ENCODE measurements at regions not wholly inside any gene's neighbourhood (a gene's known extent, or its start where the extent isn't known, plus 50 kb on each side); places are given as distances from the start of the nearest gene placed in this dataset.

DNA sequence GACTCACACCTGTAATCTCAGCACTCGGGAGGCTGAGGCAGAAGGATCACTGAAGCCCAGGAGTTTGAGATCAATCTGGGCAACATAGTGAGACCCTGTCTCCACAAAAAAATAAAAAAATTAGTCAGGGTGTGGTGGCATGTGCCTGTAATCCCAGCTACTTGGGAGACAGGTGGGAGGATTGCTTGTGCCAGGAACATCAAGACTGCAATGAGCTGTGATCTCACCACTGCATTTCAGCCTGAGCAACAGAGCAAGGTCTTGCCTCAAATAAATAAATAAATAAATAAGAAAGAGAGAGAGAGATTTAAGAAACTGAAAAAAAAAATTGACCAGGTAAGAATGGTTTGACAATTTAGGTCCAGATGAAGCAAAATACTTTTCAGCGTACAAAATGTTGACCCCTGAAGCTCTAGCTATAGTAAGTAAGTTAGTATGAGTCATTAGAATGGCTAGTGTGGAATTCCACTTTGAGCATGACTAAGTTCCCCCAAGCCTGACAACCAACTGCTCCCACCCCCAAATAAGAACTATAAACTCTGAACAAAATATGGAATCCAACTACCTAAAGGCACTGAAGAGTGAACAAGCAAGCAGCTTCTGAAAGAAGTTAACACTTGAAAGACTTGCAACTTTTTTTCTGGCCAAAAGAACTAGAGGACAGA lies 217.8 kb upstream of the TLE4 start:
- no peaks in the 10 kb centered on the region for H3K4me1 ChIP-seq (ENCODE audit: control insufficient read depth, insufficient read depth, low read depth, low read length)
- no peak overlapping the region for H2BK5ac ChIP-seq (ENCODE audit: low read depth, low read length, poor library complexity, severe bottlenecking)
- peak; percentile 57 for DNase-seq
- no peak overlapping the region for H3K9ac ChIP-seq (ENCODE audit: low read length)
- peak overlapping the region; percentile 34 for H2BK120ac ChIP-seq (ENCODE audit: low read depth, low read length)
- no peak overlapping the region for H2BK12ac ChIP-seq (ENCODE audit: low read length in 2 of 2)
- no peak overlapping the region for H3K4me3 ChIP-seq (ENCODE audit: insufficient read depth in 1 of 2, low read depth in 1 of 2, low read length in 2 of 2)
- H3K18ac ChIP-seq (ENCODE audit: low read depth in 1 of 2, low read length in 2 of 2) = no peak overlapping the region
- no peak overlapping the region for H3K23ac ChIP-seq (ENCODE audit: low read length in 2 of 2)
- no peaks in the 10 kb centered on the region for H3K9me3 ChIP-seq (ENCODE audit: control insufficient read depth, low read length)
- WGBS = 33% methylated on average over 2 of the region's 2 CpGs
- no peak overlapping the region for H2AFZ ChIP-seq (ENCODE audit: low read depth, low read length)
- no peaks in the 10 kb centered on the region for H3K27me3 ChIP-seq (ENCODE audit: control insufficient read depth in 1 of 2, insufficient read depth in 1 of 2, low read length in 2 of 2)
- no peak overlapping the region for H4K91ac ChIP-seq (ENCODE audit: low read length)
- H3K36me3 ChIP-seq (ENCODE audit: control insufficient read depth in 1 of 2, insufficient read depth in 2 of 2, low read depth in 1 of 2, low read length in 2 of 2) = no peaks in the 10 kb centered on the region
- no peak overlapping the region for H3K27ac ChIP-seq (ENCODE audit: low read length, poor library complexity, severe bottlenecking)
- no peak overlapping the region for H3K4me2 ChIP-seq (ENCODE audit: low read length, poor library complexity, severe bottlenecking)
- H3K4ac ChIP-seq (ENCODE audit: low read depth in 1 of 2, low read length in 2 of 2) = no peak overlapping the region
- no peak overlapping the region for H3K14ac ChIP-seq (ENCODE audit: low read length in 2 of 2)
- no peak overlapping the region for H2AK5ac ChIP-seq (ENCODE audit: low read length, severe bottlenecking)
- H4K8ac ChIP-seq (ENCODE audit: low read length) = peak overlapping the region; percentile 28
- H2BK15ac ChIP-seq (ENCODE audit: low read depth, poor library complexity, severe bottlenecking) = no peak overlapping the region
- no peaks in the 10 kb centered on the region for H3K79me1 ChIP-seq (replicated peaks; ENCODE audit: low read length, poor library complexity, severe bottlenecking)

GRCh38 chr9:79357194-79357593 lies 214.6 kb upstream of the TLE4 start:
- Histone ChIP-seq H3K79me1 (replicated peaks; ENCODE audit: low read length, poor library complexity, severe bottlenecking) (no peaks in the 10 kb centered on the region), H3K18ac (ENCODE audit: low read depth in 1 of 2, low read length in 2 of 2) (no peak overlapping the region), H3K23ac (ENCODE audit: low read length in 2 of 2) (no peak overlapping the region), H2BK120ac (ENCODE audit: low read depth, low read length) (no peak overlapping the region), H3K4ac (ENCODE audit: low read depth in 1 of 2, low read length in 2 of 2) (no peak overlapping the region), H4K8ac (ENCODE audit: low read length) (no peak overlapping the region), H2AFZ (ENCODE audit: low read depth, low read length) (no peak overlapping the region), H2BK12ac (ENCODE audit: low read length in 2 of 2) (no peak overlapping the region), H2BK5ac (ENCODE audit: low read depth, low read length, poor library complexity, severe bottlenecking) (no peak overlapping the region), H3K4me3 (ENCODE audit: insufficient read depth in 1 of 2, low read depth in 1 of 2, low read length in 2 of 2) (no peak overlapping the region), H3K4me1 (ENCODE audit: control insufficient read depth, insufficient read depth, low read depth, low read length) (peaks cover 3% of the 10 kb centered on the region), H3K4me2 (ENCODE audit: low read length, poor library complexity, severe bottlenecking) (no peak overlapping the region), H3K9ac (ENCODE audit: low read length) (no peak overlapping the region), H3K36me3 (ENCODE audit: control insufficient read depth in 1 of 2, insufficient read depth in 2 of 2, low read depth in 1 of 2, low read length in 2 of 2) (no peaks in the 10 kb centered on the region), H2BK15ac (ENCODE audit: low read depth, poor library complexity, severe bottlenecking) (no peak overlapping the region), H3K14ac (ENCODE audit: low read length in 2 of 2) (no peak overlapping the region), H4K91ac (ENCODE audit: low read length) (no peak overlapping the region), H3K27me3 (ENCODE audit: control insufficient read depth in 1 of 2, insufficient read depth in 1 of 2, low read length in 2 of 2) (no peaks in the 10 kb centered on the region), H3K27ac (ENCODE audit: low read length, poor library complexity, severe bottlenecking) (no peak overlapping the region), H2AK5ac (ENCODE audit: low read length, severe bottlenecking) (no peak overlapping the region), H3K9me3 (ENCODE audit: control insufficient read depth, low read length) (no peaks in the 10 kb centered on the region)
- no peak for DNase-seq
- WGBS = 97% methylated on average over 5 of the region's 5 CpGs

GRCh38 chr9:79357616-79358015 lies 214.1 kb upstream of the TLE4 start:
- H2BK15ac ChIP-seq (ENCODE audit: low read depth, poor library complexity, severe bottlenecking) = no peak overlapping the region
- H3K18ac ChIP-seq (ENCODE audit: low read depth in 1 of 2, low read length in 2 of 2) = no peak overlapping the region
- no peak overlapping the region for H2BK5ac ChIP-seq (ENCODE audit: low read depth, low read length, poor library complexity, severe bottlenecking)
- no peak overlapping the region for H3K27ac ChIP-seq (ENCODE audit: low read length, poor library complexity, severe bottlenecking)
- no peak overlapping the region for H4K8ac ChIP-seq (ENCODE audit: low read length)
- H3K9ac ChIP-seq (ENCODE audit: low read length) = no peak overlapping the region
- no peaks in the 10 kb centered on the region for H3K9me3 ChIP-seq (ENCODE audit: control insufficient read depth, low read length)
- H2BK12ac ChIP-seq (ENCODE audit: low read length in 2 of 2) = no peak overlapping the region
- no peak overlapping the region for H4K91ac ChIP-seq (ENCODE audit: low read length)
- H3K4me3 ChIP-seq (ENCODE audit: insufficient read depth in 1 of 2, low read depth in 1 of 2, low read length in 2 of 2) = no peak overlapping the region
- H3K4ac ChIP-seq (ENCODE audit: low read depth in 1 of 2, low read length in 2 of 2) = no peak overlapping the region
- no peak overlapping the region for H3K4me2 ChIP-seq (ENCODE audit: low read length, poor library complexity, severe bottlenecking)
- H2AK5ac ChIP-seq (ENCODE audit: low read length, severe bottlenecking) = no peak overlapping the region
- DNase-seq = no peak
- H3K4me1 ChIP-seq (ENCODE audit: control insufficient read depth, insufficient read depth, low read depth, low read length) = peaks cover 3% of the 10 kb centered on the region
- H3K36me3 ChIP-seq (ENCODE audit: control insufficient read depth in 1 of 2, insufficient read depth in 2 of 2, low read depth in 1 of 2, low read length in 2 of 2) = no peaks in the 10 kb centered on the region
- H3K14ac ChIP-seq (ENCODE audit: low read length in 2 of 2) = no peak overlapping the region
- no peak overlapping the region for H2AFZ ChIP-seq (ENCODE audit: low read depth, low read length)
- H2BK120ac ChIP-seq (ENCODE audit: low read depth, low read length) = no peak overlapping the region
- no peaks in the 10 kb centered on the region for H3K79me1 ChIP-seq (replicated peaks; ENCODE audit: low read length, poor library complexity, severe bottlenecking)
- 54% methylated on average over 6 of the region's 6 CpGs for WGBS
- H3K23ac ChIP-seq (ENCODE audit: low read length in 2 of 2) = no peak overlapping the region
- no peaks in the 10 kb centered on the region for H3K27me3 ChIP-seq (ENCODE audit: control insufficient read depth in 1 of 2, insufficient read depth in 1 of 2, low read length in 2 of 2)

DNA sequence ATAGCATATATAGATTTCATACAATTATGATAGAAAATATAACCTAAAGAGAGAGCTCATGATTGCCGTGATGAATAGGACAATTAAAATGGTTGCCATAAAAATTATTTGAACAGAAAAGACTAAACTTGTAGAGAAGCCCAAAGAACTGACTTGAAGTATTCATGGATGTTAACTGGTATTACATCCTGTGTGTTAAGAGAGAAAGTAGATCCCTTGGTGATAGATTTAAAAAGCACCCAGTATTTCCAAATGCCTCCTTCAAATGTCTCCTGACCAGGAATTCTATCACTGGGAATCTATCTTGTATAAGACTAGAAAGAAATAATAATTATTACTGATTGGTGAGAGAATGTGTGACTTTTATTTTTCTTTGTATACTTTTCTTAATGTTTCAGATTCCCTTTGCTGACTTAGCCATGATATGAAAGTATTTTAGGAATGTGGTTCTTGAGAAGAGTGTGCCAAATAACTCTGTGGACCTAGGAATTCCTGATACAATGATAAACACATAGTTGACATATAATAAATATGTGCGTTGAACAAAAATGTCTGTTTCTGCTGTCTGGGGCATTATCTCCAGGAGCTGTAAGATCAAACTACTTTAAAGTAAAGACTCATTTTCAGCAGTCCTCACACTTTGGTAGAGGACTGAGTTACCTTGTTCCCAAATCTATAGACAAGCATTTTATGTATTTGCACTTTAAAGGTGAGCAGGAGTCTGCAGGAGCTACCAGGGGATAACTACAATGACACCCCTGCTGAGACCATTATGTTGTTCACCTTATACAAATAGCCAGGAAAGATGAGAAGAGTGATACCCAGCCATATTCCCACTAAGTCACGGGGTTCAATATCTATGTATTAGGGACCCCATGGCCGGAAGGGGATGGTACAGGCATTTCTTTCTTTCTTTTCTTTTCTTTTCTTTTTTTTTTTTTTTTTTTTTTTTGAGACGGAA lies 211.1 kb upstream of the TLE4 start:
- peak overlapping the region; percentile 43 for H3K27ac ChIP-seq (ENCODE audit: low read length, poor library complexity, severe bottlenecking)
- no peak overlapping the region for H3K4me2 ChIP-seq (ENCODE audit: low read length, poor library complexity, severe bottlenecking)
- no peak overlapping the region for H2AFZ ChIP-seq (ENCODE audit: low read depth, low read length)
- no peak overlapping the region for H2BK15ac ChIP-seq (ENCODE audit: low read depth, poor library complexity, severe bottlenecking)
- no peak overlapping the region for H4K91ac ChIP-seq (ENCODE audit: low read length)
- H3K23ac ChIP-seq (ENCODE audit: low read length in 2 of 2) = no peak overlapping the region
- peaks cover 3% of the 10 kb centered on the region for H3K4me1 ChIP-seq (ENCODE audit: control insufficient read depth, insufficient read depth, low read depth, low read length)
- no peaks in the 10 kb centered on the region for H3K9me3 ChIP-seq (ENCODE audit: control insufficient read depth, low read length)
- H3K9ac ChIP-seq (ENCODE audit: low read length) = no peak overlapping the region
- H2AK5ac ChIP-seq (ENCODE audit: low read length, severe bottlenecking) = no peak overlapping the region
- H3K14ac ChIP-seq (ENCODE audit: low read length in 2 of 2) = no peak overlapping the region
- H3K18ac ChIP-seq (ENCODE audit: low read depth in 1 of 2, low read length in 2 of 2) = no peak overlapping the region
- WGBS = 88% methylated on average over 3 of the region's 5 CpGs
- peak overlapping the region; percentile 34 for H2BK120ac ChIP-seq (ENCODE audit: low read depth, low read length)
- H2BK12ac ChIP-seq (ENCODE audit: low read length in 2 of 2) = peak overlapping the region in 1 of 2 experiments; percentile 39
- H3K4ac ChIP-seq (ENCODE audit: low read depth in 1 of 2, low read length in 2 of 2) = no peak overlapping the region
- no peak overlapping the region for H4K8ac ChIP-seq (ENCODE audit: low read length)
- no peaks in the 10 kb centered on the region for H3K79me1 ChIP-seq (replicated peaks; ENCODE audit: low read length, poor library complexity, severe bottlenecking)
- no peak overlapping the region for H2BK5ac ChIP-seq (ENCODE audit: low read depth, low read length, poor library complexity, severe bottlenecking)
- peak; percentile 4 for DNase-seq
- H3K4me3 ChIP-seq (ENCODE audit: insufficient read depth in 1 of 2, low read depth in 1 of 2, low read length in 2 of 2) = no peak overlapping the region
- no peaks in the 10 kb centered on the region for H3K27me3 ChIP-seq (ENCODE audit: control insufficient read depth in 1 of 2, insufficient read depth in 1 of 2, low read length in 2 of 2)
- H3K36me3 ChIP-seq (ENCODE audit: control insufficient read depth in 1 of 2, insufficient read depth in 2 of 2, low read depth in 1 of 2, low read length in 2 of 2) = no peaks in the 10 kb centered on the region
